Non-pigmented ciliary epithelial cell (primary cell): ENCODE measurements at regions not wholly inside any gene's neighbourhood (a gene's known extent, or its start where the extent isn't known, plus 50 kb on each side); places are given as distances from the start of the nearest gene placed in this dataset.
"Not testable (repeated sequence)": the region's sequence is repeated elsewhere in the genome, so short reads cannot be mapped to it uniquely, and the experiment has no call there.

Source experiments
- DNase-seq: peaks from one replicate; pipeline ENCODE4 v3.0.0-alpha.2; 2010; ENCODE audit warnings: low read depth

DNA sequence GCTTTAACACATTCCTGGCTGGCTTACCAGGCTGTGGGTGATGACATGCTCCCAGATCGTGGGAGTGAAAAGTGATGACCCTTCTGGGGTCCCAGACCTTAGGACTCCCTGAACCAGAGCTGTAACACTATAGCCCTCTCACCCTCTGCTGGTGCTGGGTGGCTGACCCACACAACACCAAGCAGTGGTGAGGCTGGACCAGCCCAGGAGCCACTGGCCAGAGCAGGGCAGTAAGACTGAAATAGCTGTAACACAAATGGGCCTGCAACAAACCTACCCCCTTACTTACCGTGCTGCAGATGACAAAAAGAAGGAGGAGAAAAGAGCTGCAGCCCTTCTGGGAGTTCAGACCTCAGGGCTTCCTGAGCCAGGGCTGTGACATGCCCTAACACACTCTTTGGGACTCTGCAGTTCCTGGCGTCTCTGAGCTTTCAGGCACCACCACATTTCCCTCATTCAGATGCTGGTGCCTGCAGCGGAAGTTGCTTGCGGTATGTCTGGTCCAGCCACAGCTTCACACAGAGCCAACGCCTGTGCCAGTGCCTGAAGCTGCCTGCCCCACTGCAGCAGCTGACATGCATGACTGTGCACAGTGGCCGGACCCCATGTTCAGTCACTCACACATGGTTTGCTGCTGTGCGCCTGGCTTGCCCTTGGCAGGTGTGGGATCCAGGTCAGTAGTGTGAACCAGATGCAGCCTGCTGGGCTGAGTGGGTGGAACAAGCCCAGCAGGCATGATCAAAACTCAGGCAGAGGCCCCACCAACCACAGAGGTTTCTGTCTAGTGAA, 1247.4 kb downstream of the EFNA5 start:
- no peak for DNase-seq

DNA sequence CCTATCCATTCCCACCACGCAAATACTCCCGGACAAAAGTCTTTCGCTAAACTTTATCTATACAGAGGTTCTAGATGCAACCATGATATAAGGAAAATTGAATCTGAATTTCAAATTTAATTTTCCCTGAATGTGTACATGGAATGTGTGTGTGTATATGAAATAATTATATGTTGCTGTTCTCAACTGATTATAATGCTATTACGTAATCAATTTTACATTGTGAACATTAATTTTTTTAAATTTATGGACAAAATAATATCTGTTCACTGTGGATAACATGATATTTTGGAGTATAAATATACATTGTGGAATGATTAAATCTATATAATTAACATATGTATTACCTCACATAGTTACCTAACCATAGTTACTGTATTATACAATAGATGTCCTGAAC, 1250.6 kb downstream of the EFNA5 start:
- no peak for DNase-seq

DNA sequence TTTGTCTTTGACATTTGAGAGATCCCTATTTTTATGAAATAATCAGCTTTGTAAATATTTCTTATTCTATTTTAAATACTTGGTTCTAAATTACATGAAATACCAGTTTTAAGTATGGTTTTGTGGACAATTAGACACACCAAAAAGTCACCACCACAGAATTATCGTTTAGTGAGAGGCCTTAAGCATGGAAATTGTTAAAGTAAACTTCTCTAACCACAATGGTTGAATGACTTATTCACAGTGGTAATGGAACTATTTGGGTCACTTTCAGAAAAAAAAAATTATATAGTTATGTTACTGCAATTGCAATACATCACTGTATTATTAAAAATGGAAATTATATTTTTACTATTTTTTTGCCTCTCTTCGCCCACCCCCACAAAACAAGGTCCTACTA, 1252.5 kb downstream of the EFNA5 start:
- DNase-seq: peak; percentile 10

DNA sequence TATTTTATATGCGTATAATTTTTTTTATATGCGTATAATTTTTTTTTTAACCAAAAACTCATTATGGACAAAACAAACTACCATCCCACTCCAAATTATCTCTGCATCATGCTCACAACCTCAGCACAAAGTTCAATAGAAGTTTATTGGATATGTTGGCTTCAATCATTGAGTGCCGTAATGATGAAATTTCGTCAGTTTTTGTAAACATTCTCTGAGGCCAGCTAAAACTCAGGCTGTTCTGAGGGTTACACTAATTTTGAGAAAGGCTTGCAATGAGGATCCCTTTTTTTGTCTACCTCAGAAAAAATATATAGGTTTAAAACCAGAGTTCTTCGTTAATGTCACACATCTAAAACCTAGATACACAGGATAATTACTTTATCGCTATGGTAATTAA, 1253.2 kb downstream of the EFNA5 start:
- no peak for DNase-seq

DNA sequence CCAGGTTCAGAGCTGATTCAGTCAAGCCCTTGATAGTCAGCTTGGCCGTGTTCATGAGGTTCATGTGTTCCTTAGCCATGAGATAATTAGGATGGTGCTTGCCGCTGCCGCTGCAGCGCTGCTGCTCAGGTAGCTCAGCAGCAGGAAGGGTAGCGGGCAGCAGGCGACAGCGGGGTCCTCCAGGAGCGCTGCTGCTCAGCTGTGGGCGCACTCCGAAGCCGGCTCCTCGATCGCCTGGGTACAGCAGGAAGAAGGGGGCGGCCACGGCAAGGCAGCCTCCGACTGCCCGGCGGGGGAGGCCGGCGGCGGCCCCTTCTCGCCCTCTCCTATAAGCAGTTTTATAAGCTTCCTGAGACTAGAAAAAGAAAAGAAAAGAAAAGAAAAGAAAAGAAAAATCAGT, 1253.6 kb downstream of the EFNA5 start:
- DNase-seq: no peak

DNA sequence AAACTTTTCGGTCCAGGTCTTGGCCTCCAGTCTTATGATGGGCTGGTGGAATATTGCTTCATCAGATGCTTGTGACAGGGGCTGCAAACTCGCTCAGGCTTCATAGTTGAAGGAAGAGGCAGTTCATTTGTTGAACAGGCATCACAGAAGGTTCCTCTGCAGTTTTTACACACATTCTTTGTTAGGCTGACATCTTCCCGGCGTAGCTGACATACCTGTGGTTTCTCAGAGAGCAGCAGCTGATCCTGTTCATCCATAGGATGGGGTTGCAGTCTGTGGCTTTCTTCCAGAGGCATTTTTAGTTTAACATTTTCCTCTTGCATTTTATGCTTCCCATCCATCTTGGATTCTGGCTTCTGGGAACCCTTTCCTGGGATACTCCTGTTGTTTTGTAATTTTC, 1255.2 kb downstream of the EFNA5 start:
- peak; percentile 93 for DNase-seq

DNA sequence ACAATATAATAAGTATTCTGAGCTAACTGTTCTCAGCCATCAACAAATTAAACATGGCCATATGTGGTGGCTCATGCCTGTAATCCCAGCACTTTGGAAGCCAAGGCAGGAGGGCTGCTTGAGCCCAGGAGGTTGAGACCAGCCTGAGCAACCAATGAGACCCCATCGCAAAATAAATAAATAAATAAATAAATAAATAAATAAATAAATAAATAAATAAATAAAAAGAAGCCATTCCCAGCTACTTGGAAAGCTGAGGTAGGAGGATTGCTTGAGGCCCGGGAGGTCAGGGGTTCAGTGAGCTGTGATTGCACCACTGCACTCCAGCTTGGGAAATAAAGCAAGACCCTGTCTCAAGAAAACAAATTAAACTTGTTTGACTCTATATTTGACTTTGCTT, 1256.4 kb downstream of the EFNA5 start:
- DNase-seq: no peak

DNA sequence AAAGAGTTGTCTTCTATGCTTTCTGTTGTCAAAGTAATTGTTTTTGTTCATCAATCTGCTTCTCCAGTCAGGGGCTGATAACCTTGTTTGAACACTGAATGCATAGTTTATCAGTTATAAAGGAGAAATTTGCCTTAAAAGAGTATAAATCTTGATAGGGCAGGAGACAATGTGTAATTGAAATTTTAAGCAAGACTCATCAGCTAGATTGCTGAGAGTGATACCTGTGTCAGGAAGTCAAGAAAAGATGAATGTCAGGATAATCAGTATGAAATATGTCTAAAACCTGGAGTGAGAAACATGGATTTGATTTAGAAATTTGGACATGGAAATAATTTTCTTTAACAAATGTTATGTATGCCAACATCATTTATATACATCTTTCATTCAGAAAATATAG, 1258.1 kb downstream of the EFNA5 start:
- DNase-seq: no peak

DNA sequence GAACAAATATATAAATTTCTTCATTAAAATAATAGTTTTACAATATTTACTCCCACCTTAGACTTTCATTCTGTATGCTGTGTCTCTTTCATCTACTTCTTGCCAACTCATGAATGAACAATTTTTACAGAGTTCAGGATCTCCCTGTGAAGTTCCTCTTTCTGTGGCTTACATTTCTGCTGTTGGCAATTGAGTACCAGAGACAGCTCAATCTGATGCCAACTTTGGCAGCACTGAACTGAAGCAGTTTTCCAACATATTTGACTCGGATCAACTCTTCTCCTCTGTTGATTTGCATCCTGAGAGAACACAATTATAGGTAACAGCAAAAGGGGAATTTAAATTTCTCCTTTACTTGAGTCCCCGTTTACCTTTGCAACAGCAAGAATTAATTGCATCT, 1262.2 kb downstream of the EFNA5 start:
- DNase-seq: no peak

DNA sequence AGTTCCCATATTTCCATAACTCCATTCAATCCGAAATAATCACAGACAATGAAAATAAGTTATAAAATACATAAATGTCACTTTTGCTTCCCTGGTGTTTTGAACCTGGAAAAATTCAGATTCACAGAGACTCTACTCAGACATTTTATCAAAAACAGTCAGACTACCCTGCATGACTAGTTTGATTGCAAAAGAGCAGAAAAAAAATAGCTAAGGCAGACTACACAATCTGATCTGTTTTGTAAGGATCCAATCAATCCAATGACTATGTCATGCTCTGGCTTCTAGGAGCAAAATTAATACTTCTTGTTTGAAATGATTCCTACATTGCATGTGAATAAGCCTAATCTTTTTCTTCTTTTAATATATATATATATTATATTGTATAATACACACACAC, 1262.6 kb downstream of the EFNA5 start:
- no peak for DNase-seq

DNA sequence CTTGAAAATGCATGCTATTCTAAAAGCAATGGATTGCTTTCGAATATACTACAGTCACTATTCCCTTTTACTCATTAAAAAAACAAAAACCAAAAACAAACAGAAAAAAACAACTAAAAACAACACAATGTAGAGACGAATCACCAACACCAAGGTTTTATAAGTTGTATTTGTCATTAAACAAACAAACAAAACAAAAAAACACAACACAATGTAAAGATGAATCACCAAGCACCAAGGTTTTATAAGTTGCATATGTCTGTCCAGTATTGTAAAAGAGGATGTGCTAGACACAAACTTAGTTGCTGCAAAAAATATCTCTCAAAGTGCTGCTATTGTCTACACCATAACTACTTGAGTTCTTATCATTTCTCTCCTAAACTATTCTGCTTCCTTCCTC, 1269.2 kb downstream of the EFNA5 start:
- no peak for DNase-seq

DNA sequence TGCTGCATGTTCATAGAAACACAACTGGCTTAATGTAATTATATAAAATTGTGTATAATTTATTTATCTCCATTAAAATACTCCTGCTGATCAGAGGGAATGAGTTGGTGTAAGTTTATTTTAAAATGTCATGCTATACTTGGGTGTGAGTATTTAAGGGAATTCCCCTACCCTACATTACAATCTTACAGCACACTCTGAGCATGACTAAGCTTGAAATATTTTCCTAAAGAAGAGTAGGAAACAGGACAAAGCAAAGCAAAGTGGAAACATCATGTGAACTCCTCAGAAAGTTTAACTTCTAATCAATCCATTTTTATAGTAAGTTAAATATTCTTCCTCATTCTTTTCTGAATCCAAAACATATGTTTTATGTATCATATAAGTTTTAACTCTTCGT, 1271.3 kb downstream of the EFNA5 start:
- DNase-seq: peak; percentile 60

DNA sequence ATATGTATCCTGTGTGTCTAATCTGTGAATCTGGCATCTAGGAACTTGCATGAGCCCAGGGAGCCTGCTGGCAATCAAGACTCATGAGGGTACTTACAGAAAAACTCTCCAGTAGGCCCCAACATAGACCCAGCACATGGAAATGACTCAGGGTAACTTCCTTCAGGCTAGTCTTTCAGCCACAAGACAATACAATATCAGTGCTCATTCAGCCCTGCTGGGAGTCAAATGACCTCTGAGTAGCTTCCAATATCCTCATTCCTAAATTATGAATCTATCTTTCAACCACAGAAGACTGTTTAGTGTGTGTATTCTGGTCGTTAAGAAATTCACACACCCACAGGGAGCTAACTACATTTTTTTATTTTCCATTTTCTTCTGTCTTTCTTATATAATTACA, 1273.0 kb downstream of the EFNA5 start:
- peak; percentile 97 for DNase-seq

DNA sequence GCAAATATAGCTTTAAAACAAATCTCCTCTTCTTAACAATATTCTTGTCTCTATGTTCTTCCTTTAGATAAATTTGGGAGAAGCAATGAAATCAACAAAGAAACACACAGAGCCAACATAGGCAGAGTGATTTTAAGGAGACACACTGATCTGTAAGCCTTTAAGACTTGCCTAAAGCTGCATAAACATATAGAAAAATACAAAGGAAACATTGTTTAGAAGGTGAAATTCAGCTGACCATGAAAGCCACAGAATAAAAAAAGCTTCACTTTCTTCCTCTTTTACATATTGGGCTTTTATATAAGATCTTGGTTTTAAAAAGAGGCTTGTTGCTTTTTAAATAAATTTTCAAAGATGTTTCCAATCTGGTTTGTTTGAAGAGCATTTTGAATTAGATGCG, 1277.5 kb downstream of the EFNA5 start:
- no peak for DNase-seq

DNA sequence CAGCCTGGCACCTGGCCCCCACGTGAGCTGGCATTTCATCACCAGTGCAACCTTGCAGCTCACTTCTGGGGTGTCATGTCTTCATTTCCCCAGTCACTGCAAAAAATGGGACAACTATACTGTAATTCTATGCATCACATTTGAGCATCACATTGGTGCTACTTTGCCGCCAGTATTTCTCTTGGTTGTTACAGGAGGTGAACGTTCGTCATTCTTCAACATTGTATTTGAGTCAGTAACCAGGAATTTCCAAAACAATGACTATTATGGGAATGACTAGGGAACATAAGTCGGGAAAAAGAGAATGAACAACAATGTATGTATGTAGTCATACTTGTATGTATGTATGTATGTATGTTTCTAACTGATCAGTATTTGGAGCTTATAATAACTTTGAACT, 1278.0 kb downstream of the EFNA5 start:
- DNase-seq: peak; percentile 59

DNA sequence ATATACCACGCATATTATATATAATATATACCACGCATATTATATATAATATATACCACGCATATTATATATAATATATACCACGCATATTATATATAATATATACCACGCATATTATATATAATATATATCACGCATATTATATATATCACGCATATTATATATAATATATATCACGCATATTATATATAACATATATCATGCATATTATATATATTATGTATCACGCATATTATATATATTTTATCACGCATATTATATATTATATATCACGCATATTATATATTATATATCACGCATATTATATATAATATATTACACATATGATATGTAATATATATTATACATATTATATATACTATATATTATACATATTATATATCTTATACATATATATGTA, 1283.0 kb downstream of the EFNA5 start:
- not testable (repeated sequence) for DNase-seq

DNA sequence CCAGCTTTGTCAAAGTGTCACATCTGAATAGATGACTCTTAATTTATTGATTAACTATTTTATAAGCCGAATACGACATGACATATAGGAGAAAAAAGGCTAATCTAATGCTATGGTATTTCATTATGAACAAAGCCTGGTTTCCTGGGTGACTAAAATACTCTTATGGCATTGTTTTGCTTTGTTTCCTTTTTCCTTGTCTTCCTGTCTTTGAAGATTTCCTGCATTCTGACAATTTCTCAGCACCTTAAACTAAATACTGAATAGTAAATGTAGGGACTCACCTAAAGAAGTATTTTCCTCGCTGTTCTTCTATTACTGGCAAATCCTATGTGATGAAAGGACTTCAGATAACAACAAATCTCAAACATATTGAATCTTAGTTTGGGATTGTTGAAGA, 1284.5 kb downstream of the EFNA5 start:
- no peak for DNase-seq

DNA sequence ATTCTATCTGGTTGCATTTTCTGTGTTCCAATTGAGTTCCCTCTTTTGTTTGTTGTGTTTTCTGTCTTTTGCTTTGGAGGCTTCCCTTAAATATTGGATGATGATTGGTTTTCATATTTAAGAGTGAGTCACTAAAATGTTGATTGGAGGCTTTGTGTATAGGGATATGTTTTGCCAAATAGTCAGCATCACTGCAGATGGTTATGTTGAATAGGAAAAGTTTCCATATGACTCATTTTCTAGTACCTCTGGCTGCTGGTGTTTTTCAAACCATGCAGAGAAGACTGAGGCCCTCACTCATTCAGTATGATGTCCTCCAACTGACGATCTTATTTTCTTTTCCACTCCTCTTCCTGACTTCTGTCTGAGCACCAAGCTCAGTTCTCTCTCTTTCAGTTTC, 1290.0 kb downstream of the EFNA5 start:
- DNase-seq: peak; percentile 36

DNA sequence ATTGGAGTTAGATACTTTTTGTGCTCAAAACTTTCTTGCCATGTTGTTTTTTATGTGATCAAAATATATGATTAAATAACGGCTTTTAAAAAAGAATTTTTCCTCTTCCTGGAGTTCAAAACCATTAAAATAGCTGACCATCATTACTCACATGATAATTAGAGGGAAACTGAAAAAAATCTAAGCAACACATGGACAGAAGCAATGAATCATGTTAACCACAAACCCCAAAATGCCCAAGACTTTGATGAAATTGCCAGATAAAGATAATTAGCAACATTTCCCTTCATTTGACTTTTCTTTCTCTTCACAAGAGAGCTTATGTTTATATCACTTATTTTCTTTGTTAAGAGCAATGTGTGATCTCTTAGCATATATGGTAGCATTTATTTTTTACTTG, 1294.2 kb downstream of the EFNA5 start:
- DNase-seq: peak; percentile 35

DNA sequence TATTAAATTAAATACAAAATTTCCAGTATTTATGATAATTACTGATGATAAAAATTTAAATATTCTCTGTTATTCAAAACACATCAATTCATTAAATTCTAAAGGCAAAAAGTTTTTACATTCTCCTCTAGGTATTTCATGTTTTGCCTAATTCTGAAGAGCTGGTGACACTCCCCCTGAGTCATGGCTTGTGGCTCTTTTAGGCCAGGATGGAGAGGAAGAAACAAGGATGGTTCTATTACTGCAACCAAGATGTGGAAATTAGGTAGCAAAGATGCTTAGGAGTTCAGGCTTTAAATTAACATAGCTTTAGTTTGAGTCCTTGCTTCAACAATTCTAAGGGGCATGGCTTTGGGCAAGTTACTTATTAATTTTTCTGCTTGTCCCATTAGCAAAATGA, 1295.8 kb downstream of the EFNA5 start:
- DNase-seq: no peak

DNA sequence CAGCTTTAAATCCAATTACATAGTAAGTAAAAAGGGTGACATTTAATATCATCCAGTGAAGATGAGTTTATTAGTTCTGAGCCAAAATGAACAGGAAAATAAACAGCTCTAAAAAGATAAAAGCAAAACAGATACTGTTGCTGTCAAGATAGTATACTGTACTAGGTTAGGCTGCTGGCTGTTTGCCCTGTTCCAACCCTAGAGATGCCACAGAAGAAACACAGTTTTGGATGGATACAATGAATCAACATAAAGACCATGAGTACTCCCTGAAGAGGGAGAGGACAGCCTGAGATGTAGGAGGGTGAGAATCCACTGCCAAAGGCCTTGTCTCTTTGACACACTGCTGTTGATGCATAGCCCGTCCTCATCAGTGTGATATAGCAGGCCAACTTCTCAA, 1302.7 kb downstream of the EFNA5 start:
- no peak for DNase-seq

DNA sequence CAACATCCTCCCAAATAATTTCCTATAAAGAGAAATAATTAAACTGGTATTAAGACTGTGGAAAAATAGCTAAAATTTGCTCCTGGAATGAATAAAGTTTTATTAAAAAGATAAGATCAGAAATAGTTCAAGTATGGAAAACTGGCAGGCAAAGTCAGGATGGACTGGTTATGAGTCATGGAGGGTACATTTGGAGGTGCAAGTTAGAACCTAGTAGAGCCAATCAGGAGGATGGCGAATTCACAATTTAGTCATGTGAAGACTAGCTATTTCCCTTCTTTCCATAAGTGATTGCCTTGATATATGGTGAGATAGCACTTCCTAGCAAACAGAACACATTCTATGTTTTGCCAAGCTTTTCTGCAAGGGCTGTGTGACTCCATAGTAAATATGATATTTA, 1303.5 kb downstream of the EFNA5 start:
- no peak for DNase-seq

DNA sequence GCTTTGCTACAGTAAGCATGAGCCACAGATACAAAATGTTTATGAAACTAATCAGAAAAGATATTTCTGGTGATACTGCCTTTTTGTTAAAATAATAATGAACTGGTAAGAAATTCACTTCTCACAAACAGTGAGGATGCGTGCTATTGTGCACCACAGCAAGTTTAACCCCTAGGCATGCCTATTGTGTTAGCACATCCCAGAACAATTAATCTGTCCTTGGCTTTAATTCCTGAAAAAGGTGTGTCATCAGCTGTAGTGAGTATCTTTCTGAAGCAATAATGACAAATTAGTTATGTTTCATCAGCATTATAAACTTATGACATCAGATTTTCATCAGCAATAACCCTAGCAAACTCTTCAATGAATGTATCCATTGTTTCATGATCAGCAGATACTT, 1307.2 kb downstream of the EFNA5 start:
- DNase-seq: no peak

DNA sequence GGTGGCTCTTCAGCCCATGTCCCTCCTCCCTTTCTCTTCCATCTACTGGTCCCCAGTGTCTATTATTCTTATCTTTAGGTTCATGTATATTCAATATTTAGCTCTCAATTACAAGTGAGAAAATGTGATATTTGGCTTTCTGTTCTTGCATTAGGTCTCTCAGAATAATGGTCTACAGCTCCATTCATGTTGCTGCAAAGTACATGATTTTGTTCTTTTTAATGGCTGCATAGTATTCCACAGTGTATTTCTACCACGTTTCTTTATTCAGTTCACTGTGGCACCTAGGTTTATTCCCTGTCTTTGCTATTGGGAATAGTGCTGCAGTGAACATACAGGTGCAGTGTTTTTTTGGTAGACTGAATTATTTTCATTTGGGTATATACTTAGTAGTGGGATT, 1308.8 kb downstream of the EFNA5 start:
- no peak for DNase-seq

DNA sequence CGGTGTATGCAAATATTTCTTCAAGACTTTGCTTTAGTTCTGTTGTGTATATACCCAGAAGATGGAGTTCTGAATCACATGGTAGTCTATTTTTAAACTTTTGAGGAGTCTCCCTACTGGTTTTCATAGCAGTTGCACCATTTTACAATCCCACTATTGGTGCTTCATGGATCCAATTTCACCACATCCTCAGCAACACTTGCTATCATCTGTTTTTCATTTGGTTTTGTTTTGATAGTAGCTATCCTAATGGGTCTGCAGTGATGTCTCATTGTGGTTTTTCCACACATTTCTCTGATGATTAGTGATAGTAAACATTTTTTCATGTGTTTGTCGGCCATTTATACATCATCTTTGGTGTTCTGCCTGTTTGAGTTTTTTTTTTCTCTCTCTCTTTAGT, 1339.3 kb downstream of the EFNA5 start:
- peak; percentile 73 for DNase-seq
